SK-N-SH (cell line): ENCODE measurements at regions not wholly inside any gene's neighbourhood (a gene's known extent, or its start where the extent isn't known, plus 50 kb on each side); places are given as distances from the start of the nearest gene placed in this dataset.

ENCODE experiments used
- CTCF ChIA-PET: fragments of 300-600, 350-600 bp; formaldehyde crosslinking; extraction: SDS; loops from one replicate; lab custom pipeline; 2021; lab: Yijun Ruan, JAX
- POLR2A ChIA-PET: fragments of 350-600 bp; sonication (Branson Sonifier 250); formaldehyde crosslinking; extraction: SDS; loops from one replicate; lab custom pipeline; 2020; ENCODE audit warnings: antibody characterized with exemption, inconsistent platforms; lab: Yijun Ruan, JAX
- DNase-seq: peaks from one replicate; pipeline ENCODE4 v3.0.0; 2012
- H2AFZ ChIP-seq: fragments of 200-600 bp; sonication (generic); 2 replicates; pipeline ENCODE4 v1.8.1; 2016; ENCODE audit warnings: antibody characterized with exemption, mild to moderate bottlenecking, low read depth
- H3F3A ChIP-seq: fragments of 200-600 bp; sonication (generic); replicated peaks from 2 replicates; pipeline ENCODE3; 2016; ENCODE audit warnings: antibody characterized with exemption, mild to moderate bottlenecking; ENCODE audit not compliant: insufficient read depth
- H3K27ac ChIP-seq, 2 experiments: fragments of 200-500 bp in 1 of 2; fragments of 200-600 bp in 1 of 2; sonication (Bioruptor generic) in 1 of 2; sonication (generic), shearing (Covaris generic) in 1 of 2; 2 replicates each; pipeline versions ENCODE4 v1.5.1 to v1.6.1; 2014 to 2016; ENCODE audit warnings: low read depth in 2 of 2, inconsistent platforms in 1 of 2, low read length in 1 of 2, mild to moderate bottlenecking in 1 of 2, mixed read lengths in 1 of 2
- H3K27me3 ChIP-seq: fragments of 200-600 bp; sonication (generic), shearing (Covaris generic); 2 replicates; pipeline ENCODE4 v1.6.1; 2016; ENCODE audit warnings: mixed run types; ENCODE audit not compliant: insufficient read depth
- H3K36me3 ChIP-seq, 2 experiments: fragments of 200-500 bp in 1 of 2; fragments of 200-600 bp in 1 of 2; sonication (Bioruptor generic) in 1 of 2; sonication (generic) in 1 of 2; replicated peaks in 1 of 2; 2 replicates each; pipeline versions ENCODE3 to v1.5.1; 2014 to 2016; ENCODE audit warnings: low read length in 1 of 2, mild to moderate bottlenecking in 1 of 2; ENCODE audit not compliant: insufficient read depth in 2 of 2, control insufficient read depth in 1 of 2
- H3K4me1 ChIP-seq, 2 experiments: fragments of 200-500 bp in 1 of 2; fragments of 200-600 bp in 1 of 2; sonication (Bioruptor generic) in 1 of 2; sonication (generic), shearing (Covaris generic) in 1 of 2; 2 replicates each; pipeline versions ENCODE4 v1.5.1 to v1.6.1; 2014 to 2016; ENCODE audit warnings: low read depth in 1 of 2, low read length in 1 of 2, mixed run types in 1 of 2; ENCODE audit not compliant: insufficient read depth in 2 of 2, control insufficient read depth in 1 of 2
- H3K4me2 ChIP-seq: fragments of 200-600 bp; sonication (generic), shearing (Covaris generic); 2 replicates; pipeline ENCODE4 v1.6.1; 2017; ENCODE audit warnings: mixed run types
- H3K4me3 ChIP-seq, 2 experiments: fragments of 200-500 bp in 1 of 2; fragments of 200-600 bp in 1 of 2; sonication (Bioruptor generic) in 1 of 2; sonication (generic), shearing (Covaris generic) in 1 of 2; 2 replicates each; pipeline versions ENCODE4 v1.5.1 to v1.8.1; 2014 to 2016; ENCODE audit warnings: low read depth in 2 of 2, inconsistent platforms in 1 of 2, low read length in 1 of 2, mild to moderate bottlenecking in 1 of 2, mixed read lengths in 1 of 2, moderate library complexity in 1 of 2
- H3K79me2 ChIP-seq: fragments of 200-600 bp; sonication (generic); 2 replicates; pipeline ENCODE4 v1.8.1; 2017; ENCODE audit warnings: mild to moderate bottlenecking; ENCODE audit not compliant: insufficient read depth
- H3K9ac ChIP-seq: fragments of 200-600 bp; sonication (generic); 2 replicates; pipeline ENCODE4 v1.6.1; 2017; ENCODE audit warnings: mixed run types
- H3K9me2 ChIP-seq: fragments of 200-600 bp; sonication (generic); 2 replicates; pipeline ENCODE4 v1.6.1; 2017; ENCODE audit warnings: mixed run types
- H3K9me3 ChIP-seq: fragments of 200-600 bp; sonication (generic); 2 replicates; pipeline ENCODE4 v1.6.1; 2017; ENCODE audit warnings: mixed run types, mild to moderate bottlenecking, moderate library complexity
- H4K20me1 ChIP-seq: fragments of 200-600 bp; sonication (generic); 2 replicates; pipeline ENCODE4 v1.6.1; 2017; ENCODE audit warnings: mild to moderate bottlenecking, mixed run types; ENCODE audit not compliant: insufficient read depth
- CHD2 ChIP-seq: fragments of 150-350 bp; IDR thresholded peaks from 2 replicates; pipeline ENCODE4 v1.6.1; 2018; ENCODE audit warnings: low read length; ENCODE audit not compliant: partially characterized antibody
- ELF1 ChIP-seq: IDR thresholded peaks from 2 replicates; pipeline ENCODE4 v1.4.0; 2012
- EP300 ChIP-seq, 2 experiments: IDR thresholded peaks; 2 replicates each; pipeline versions ENCODE4 v1.4.0 to v1.6.1; 2012; ENCODE audit warnings: borderline replicate concordance in 1 of 2, low read depth in 1 of 2, low read length in 1 of 2
- EZH2phosphoT487 ChIP-seq: fragments of 200-600 bp; sonication (generic); IDR thresholded peaks from 2 replicates; pipeline ENCODE4 v1.6.1; 2017; ENCODE audit warnings: low read depth, mixed run types, mild to moderate bottlenecking, antibody characterized with exemption, moderate library complexity, borderline replicate concordance
- FOXJ3 ChIP-seq: sonication (generic); formaldehyde crosslinking; IDR thresholded peaks from 2 replicates; pipeline ENCODE4 v1.5.1; 2020; ENCODE audit warnings: mild to moderate bottlenecking, missing genetic modification reagents
- FOXM1 ChIP-seq: IDR thresholded peaks from 2 replicates; pipeline ENCODE4 v1.4.0; 2012; ENCODE audit warnings: low read depth, mild to moderate bottlenecking
- GABPA ChIP-seq: IDR thresholded peaks from 2 replicates; pipeline ENCODE4 v1.4.0; 2012; ENCODE audit warnings: low read depth, mild to moderate bottlenecking
- GATA2 ChIP-seq: sonication (generic); formaldehyde crosslinking; IDR thresholded peaks from 2 replicates; pipeline ENCODE4 v1.5.0; 2020; ENCODE audit warnings: mild to moderate bottlenecking, missing genetic modification reagents
- IRF3 ChIP-seq: fragments of 150-350 bp; IDR thresholded peaks from 2 replicates; pipeline ENCODE4 v1.6.1; 2016; ENCODE audit warnings: mild to moderate bottlenecking, low read depth, low read length
- MEF2A ChIP-seq: IDR thresholded peaks from 2 replicates; pipeline ENCODE4 v1.4.0; 2012; ENCODE audit warnings: low read depth, borderline replicate concordance
- NFIC ChIP-seq: IDR thresholded peaks from 2 replicates; pipeline ENCODE4 v1.4.0; 2012; ENCODE audit warnings: borderline replicate concordance
- RCOR1 ChIP-seq: fragments of 150-350 bp; IDR thresholded peaks from 2 replicates; pipeline ENCODE4 v1.6.1; 2017; ENCODE audit warnings: antibody characterized with exemption, low read length
- RXRA ChIP-seq: IDR thresholded peaks from 2 replicates; pipeline ENCODE4 v1.4.0; 2012; ENCODE audit warnings: low read depth, mild to moderate bottlenecking, borderline replicate concordance
- SMC3 ChIP-seq: IDR thresholded peaks from 2 replicates; pipeline ENCODE4 v1.6.1; 2012; ENCODE audit warnings: low read depth, low read length, improper control_type of control experiment
- TEAD4 ChIP-seq: IDR thresholded peaks from 2 replicates; pipeline ENCODE4 v1.4.0; 2012; ENCODE audit warnings: mild to moderate bottlenecking, borderline replicate concordance; ENCODE audit not compliant: insufficient read depth
- USF2 ChIP-seq: fragments of 150-350 bp; IDR thresholded peaks from 2 replicates; pipeline ENCODE4 v1.6.1; 2017; ENCODE audit warnings: antibody characterized with exemption, low read length, low read depth, borderline replicate concordance
- ZBTB33 ChIP-seq: IDR thresholded peaks from 2 replicates; pipeline ENCODE4 v1.4.0; 2012; ENCODE audit warnings: low read depth, borderline replicate concordance
- WGBS: methylation state at CpG from one replicate; pipeline ENCODE4 v1.1.6; 2017; ENCODE audit warnings: low lambda C conversion rate; 5-methylcytosine and 5-hydroxymethylcytosine counted together
- TF ChIP-seq, protein P1 (sequence below): IDR thresholded peaks from 2 replicates; pipeline ENCODE4 v1.4.0; 2012; ENCODE audit warnings: low read depth

- Histone ChIP-seq H3K9me3 (no peaks in the 10 kb centered on the region), H3F3A (no peaks in the 10 kb centered on the region), H3K27ac (no peak overlapping the region), H4K20me1 (no peaks in the 10 kb centered on the region), H3K9ac (no peak overlapping the region), H3K9me2 (no peaks in the 10 kb centered on the region), H3K4me2 (no peak overlapping the region), H3K4me3 (no peak overlapping the region), H3K4me1 (no peaks in the 10 kb centered on the region), H2AFZ (no peak overlapping the region), H3K27me3 (no peaks in the 10 kb centered on the region), H3K36me3 (no peaks in the 10 kb centered on the region), H3K79me2 (no peaks in the 10 kb centered on the region)
- TF ChIP-seq EP300 (IDR thresholded peaks at IDR 0.05; ENCODE audit: borderline replicate concordance in 1 of 2, low read depth in 1 of 2, low read length in 1 of 2), result no peak
- TF ChIP-seq RXRA, result no peak
- no peak for TF ChIP-seq ZBTB33
- no peak for TF ChIP-seq GATA2 (CRISPR knock-in tag)
- no peak for TF ChIP-seq RCOR1
- no peak for TF ChIP-seq NFIC
- no peak for TF ChIP-seq IRF3
- TF ChIP-seq GABPA, result no peak
- TF ChIP-seq FOXJ3 (CRISPR knock-in tag), result no peak
- TF ChIP-seq FOXM1, result no peak
- TF ChIP-seq TEAD4, result no peak
- TF ChIP-seq MEF2A, result no peak
- POLR2A ChIA-PET, result no interaction called here
- CTCF ChIA-PET, result interaction anchor here (1.6 kb wide), 1 partner anchor 20 kb away, joined by 5 read pairs; no protein-coding TSS in a partner anchor
- no peak for DNase-seq
- 11% methylated on average over 2 of the region's 2 CpGs for WGBS
Measured at GRCh38 chr11:88035271-88035670, 140.0 kb downstream of the RAB38 start.

- no peak for DNase-seq
- no peak overlapping the region for H3K4me2 ChIP-seq
- H3K9me3 ChIP-seq, result no peaks in the 10 kb centered on the region
- H3K27ac ChIP-seq, result no peak overlapping the region
- no peaks in the 10 kb centered on the region for H4K20me1 ChIP-seq
- no peaks in the 10 kb centered on the region for H3K9me2 ChIP-seq
- ChIA-PET CTCF (interaction anchor here (2.3 to 3.7 kb wide), 2 partner anchors 39 to 525 kb away, joined by 9 to 37 read pairs; no protein-coding TSS in a partner anchor), POLR2A (no interaction called here)
- peaks cover 0 to 3% of the 10 kb centered on the region in 2 experiments for H3K36me3 ChIP-seq
- TF ChIP-seq NFIC, result no peak
- no peak for TF ChIP-seq CHD2
- no peak for TF ChIP-seq GABPA
- TF ChIP-seq FOXM1, result no peak
- TF ChIP-seq SMC3, result no peak
- TF ChIP-seq, protein P1, sequence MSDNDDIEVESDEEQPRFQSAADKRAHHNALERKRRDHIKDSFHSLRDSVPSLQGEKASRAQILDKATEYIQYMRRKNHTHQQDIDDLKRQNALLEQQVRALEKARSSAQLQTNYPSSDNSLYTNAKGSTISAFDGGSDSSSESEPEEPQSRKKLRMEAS, result no peak
- TF ChIP-seq USF2, result no peak
- TF ChIP-seq RCOR1, result no peak
- no peak for TF ChIP-seq RXRA
- no peak for TF ChIP-seq ELF1
- no peak for TF ChIP-seq EP300 (IDR thresholded peaks at IDR 0.05; ENCODE audit: borderline replicate concordance in 1 of 2, low read depth in 1 of 2, low read length in 1 of 2)
- no peak for TF ChIP-seq IRF3
- no peak for TF ChIP-seq ZBTB33
- no peak for TF ChIP-seq EZH2phosphoT487
- no peak overlapping the region for H3K4me3 ChIP-seq
- no peaks in the 10 kb centered on the region for H3K79me2 ChIP-seq
- H3K9ac ChIP-seq, result no peak overlapping the region
- H3K27me3 ChIP-seq, result no peaks in the 10 kb centered on the region
- H3F3A ChIP-seq, result no peaks in the 10 kb centered on the region
- H2AFZ ChIP-seq, result no peak overlapping the region
- WGBS, result 30% methylated on average over 4 of the region's 4 CpGs
- H3K4me1 ChIP-seq, result no peaks in the 10 kb centered on the region
Measured at GRCh38 chr11:88017666-88018065, 157.6 kb downstream of the RAB38 start.
